ENCODE measurements at regions not wholly inside any gene's neighbourhood (a gene's known extent, or its start where the extent isn't known, plus 50 kb on each side); places are given as distances from the start of the nearest gene placed in this dataset.

DNA sequence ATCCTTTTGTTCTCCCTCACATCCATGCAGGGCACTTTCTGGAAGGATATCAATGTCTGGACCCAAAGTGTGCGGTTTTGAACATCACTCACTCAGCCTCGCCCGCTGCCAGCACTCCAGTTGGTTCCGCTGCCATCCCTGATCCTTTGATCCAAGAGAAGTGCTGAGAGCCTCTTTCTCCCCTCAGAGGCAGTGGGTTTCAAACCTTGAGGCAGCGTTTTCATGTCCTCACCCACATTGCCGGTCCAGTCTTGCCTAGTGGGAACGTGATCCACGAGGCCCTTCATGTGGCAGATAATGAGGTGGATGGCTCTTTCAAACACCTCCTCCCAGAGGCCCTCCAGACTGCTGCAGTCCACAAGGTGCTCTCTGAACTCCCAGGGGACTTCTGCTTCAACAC lies 122.2 kb downstream of the ACTL8 start:
- Histone ChIP-seq H3K4me3 (no peak overlapping the region), H3K27ac (no peak overlapping the region)
- TF ChIP-seq, protein P1, sequence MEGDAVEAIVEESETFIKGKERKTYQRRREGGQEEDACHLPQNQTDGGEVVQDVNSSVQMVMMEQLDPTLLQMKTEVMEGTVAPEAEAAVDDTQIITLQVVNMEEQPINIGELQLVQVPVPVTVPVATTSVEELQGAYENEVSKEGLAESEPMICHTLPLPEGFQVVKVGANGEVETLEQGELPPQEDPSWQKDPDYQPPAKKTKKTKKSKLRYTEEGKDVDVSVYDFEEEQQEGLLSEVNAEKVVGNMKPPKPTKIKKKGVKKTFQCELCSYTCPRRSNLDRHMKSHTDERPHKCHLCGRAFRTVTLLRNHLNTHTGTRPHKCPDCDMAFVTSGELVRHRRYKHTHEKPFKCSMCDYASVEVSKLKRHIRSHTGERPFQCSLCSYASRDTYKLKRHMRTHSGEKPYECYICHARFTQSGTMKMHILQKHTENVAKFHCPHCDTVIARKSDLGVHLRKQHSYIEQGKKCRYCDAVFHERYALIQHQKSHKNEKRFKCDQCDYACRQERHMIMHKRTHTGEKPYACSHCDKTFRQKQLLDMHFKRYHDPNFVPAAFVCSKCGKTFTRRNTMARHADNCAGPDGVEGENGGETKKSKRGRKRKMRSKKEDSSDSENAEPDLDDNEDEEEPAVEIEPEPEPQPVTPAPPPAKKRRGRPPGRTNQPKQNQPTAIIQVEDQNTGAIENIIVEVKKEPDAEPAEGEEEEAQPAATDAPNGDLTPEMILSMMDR (IDR thresholded peaks at IDR 0.05): no peak
- peak; percentile 33 for DNase-seq (ENCODE audit: low spot score)

DNA sequence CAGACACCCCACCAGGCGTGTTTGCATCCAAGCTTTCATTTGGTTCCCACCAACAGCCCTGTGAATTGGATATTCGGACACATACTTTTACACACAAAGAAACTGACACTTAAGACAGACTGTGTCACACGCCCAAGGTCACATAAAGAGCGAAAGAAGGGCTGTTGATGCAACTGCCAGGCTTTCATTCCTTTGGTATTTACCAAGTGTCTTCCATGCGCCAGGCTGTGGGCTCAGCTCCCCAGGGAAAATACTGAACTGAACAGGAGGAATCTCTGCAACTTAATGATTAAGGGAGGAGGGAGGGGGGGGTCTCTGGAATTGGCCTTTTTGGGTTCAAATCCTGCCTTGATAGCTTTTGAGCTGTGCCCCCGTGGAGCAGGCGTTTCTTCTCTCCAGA lies 122.8 kb downstream of the ACTL8 start:
- Histone ChIP-seq H3K27ac (no peak overlapping the region), H3K4me3 (no peak overlapping the region)
- TF ChIP-seq, protein P1 (IDR thresholded peaks at IDR 0.05): no peak
- DNase-seq (ENCODE audit: low spot score): peak; percentile 19

GRCh38 chr1:17878837-17879236 lies 123.7 kb downstream of the ACTL8 start:
- Histone ChIP-seq H3K4me3 (no peak overlapping the region), H3K27ac (no peak overlapping the region)
- DNase-seq (ENCODE audit: low spot score): peak; percentile 52
- TF ChIP-seq, protein P1 (IDR thresholded peaks at IDR 0.05): no peak

- H3K4me3 ChIP-seq: no peak overlapping the region
- peak; percentile 31 for DNase-seq (ENCODE audit: low spot score)
These were observed 125.3 kb downstream of the ACTL8 start for GRCh38 chr1:17880449-17880848.

GRCh38 chr1:17881761-17882160 lies 126.6 kb downstream of the ACTL8 start:
- Histone ChIP-seq H3K4me3 (no peak overlapping the region), H3K27ac (no peak overlapping the region)
- TF ChIP-seq, protein P1 (IDR thresholded peaks at IDR 0.05): no peak
- DNase-seq (ENCODE audit: low spot score): no peak

More at GRCh38 chr1:17880449-17880848, 125.3 kb downstream of the ACTL8 start:
- TF ChIP-seq, protein P1 (IDR thresholded peaks at IDR 0.05): no peak
- no peak overlapping the region for H3K27ac ChIP-seq

DNA sequence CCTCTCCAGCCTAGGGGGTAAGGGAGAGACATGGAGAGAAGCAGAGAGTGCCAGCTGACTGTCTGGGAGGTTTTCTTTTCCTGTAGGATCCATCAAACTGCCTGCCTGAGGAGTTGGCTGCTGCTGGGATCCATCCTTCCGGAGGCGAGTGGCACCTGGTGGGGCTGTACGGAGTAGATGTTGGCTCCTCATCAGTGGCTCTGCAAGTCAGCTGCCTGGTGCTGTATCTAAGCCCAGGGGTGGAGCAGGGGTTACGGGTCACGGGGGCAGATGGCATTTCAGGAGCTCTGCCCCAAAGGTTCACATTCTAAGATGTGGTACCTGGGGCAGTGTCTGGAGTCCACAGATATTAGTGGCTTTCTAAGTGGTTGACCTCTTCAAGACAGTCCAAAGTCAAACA lies 128.0 kb downstream of the ACTL8 start:
- DNase-seq (ENCODE audit: low spot score): no peak
- H3K4me3 ChIP-seq: no peak overlapping the region
- no peak overlapping the region for H3K27ac ChIP-seq
- TF ChIP-seq, protein P1 (IDR thresholded peaks at IDR 0.05): no peak

DNA sequence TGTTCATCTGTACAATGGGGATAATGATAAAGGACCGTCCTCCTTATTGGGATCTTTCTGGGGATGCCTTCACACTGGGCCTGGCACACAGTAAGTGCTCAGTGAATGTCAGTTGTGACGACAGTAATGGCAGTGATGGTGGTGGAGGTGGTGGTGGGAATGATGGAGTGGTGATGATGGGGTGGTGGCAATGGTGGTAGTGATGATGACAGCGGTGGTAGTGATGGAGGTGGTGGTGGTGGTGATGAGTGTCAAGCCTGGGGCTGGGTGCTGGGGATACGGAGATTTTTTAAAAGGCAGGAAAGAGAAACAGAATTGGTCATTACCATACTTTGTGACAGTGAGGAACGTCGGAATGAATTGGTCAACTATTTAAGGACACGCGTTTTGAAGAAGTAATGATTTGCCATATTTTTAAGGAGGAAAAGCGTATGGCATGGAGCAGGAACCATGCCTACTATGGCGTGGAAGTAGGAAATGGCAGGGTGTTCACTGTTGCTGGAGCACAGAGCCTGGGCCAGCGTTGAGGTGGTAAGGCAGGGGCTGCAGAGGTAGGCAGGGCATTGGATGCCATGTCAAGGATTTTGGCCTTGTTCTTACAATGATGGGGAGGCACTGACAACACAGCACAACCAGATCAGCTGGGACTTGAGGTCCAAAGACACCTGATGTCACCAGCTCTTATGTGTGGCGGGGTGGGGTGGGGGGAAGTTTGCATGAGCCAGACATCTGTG lies 128.7 kb downstream of the ACTL8 start:
- Histone ChIP-seq H3K27ac (no peak overlapping the region), H3K4me3 (no peak overlapping the region)
- TF ChIP-seq, protein P1 (IDR thresholded peaks at IDR 0.05): no peak
- DNase-seq (ENCODE audit: low spot score): no peak
